ENCODE measurements at regions not wholly inside any gene's neighbourhood (a gene's known extent, or its start where the extent isn't known, plus 50 kb on each side); places are given as distances from the start of the nearest gene placed in this dataset.

DNA sequence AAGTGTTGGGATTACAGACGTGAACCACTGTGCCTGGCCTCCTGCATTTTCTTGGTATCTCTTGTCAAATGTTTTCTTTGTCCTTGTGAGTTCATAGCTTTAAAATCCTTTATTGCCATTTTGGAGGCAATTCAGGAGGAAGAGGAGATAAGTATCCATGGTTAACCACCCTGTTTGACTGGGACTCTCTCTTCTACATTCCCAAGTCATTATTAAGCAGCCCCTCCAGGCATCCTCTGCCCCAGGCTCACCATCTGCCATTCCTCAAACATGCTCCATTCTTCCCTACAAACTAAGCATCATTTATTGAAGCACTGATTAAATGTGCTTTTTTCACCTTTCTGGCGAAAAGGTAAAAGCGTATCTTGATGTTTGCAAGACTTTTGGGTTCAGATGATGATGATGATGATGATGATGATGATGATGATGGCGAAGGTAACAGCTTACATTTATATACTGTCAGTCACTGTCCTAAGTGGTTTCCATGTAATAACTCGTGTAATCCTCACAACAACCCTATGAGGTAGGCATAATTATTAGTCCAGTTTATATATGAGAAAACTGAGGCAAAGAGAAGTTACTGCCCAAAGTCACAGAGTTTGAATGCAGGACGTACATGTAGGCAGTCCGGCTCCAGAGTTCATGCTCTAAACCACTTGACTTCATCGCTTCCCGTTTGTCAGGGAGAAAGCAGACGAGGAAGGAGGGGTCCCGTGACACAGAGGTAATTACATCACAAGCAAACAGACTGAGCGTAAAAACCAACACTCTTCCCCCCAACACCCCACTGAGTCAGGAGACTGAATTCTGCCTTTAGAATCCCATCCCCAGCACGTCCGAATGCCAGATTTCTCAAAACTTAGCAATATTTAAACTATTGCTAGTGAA, 69.7 kb upstream of the ACKR3 start:
- no peak for FAIRE-seq

DNA sequence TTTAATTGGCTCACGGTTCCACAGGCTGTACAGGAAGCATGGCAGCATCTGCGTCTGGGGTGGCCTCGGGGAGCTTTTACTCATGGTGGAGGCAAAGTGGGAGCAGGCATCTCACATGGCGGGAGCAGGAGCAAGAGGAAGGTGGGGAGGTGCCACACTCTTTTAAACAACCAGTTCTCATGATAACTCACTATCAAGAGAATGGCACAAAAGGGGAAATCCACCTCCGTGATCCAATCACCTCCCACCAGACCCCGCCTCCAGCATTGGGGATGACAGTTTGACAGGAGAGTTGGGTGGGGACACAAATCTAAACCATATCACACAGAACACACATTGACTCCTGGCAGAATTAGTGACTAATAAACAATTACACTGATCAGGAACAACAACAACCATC, 68.6 kb upstream of the ACKR3 start:
- FAIRE-seq, result no peak

DNA sequence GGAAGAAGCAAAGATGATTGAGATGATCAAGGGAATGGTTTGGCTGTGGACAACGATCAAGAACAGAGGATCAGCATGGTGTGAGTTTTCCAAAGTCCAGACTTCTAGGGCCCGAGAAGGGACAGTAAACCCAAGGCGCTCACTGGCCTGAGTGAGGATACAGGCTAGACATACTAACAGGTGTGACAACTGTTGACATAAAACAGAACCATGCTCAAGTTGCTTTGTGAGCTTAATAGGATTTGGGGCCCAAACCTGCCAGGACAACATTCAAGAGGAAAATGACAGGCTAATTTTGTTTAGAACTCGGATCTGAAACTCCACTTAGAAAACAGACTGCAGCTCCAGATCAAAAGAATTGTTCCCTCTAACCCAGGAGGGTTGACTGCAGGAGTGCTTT, 68.1 kb upstream of the ACKR3 start:
- FAIRE-seq, result no peak

DNA sequence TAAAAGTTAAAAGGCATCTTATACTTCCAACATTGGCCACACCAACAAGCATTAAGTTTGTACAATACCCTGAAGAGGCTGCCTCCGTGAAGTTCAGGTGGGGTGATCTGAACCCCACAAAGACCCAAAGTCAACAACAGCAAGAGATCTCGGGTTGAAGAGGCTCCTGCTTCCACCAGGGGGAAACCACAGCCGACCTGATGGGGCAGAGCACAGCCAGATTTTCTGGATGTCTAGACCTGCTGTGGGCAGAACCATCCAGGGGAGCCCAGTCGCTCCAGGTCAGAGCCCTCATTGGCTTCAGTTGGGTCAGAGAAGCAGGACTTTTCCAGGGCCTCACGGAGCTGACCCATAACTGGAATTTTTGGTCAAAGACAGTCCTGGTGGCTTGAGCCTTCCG, 66.5 kb upstream of the ACKR3 start:
- no peak for FAIRE-seq

DNA sequence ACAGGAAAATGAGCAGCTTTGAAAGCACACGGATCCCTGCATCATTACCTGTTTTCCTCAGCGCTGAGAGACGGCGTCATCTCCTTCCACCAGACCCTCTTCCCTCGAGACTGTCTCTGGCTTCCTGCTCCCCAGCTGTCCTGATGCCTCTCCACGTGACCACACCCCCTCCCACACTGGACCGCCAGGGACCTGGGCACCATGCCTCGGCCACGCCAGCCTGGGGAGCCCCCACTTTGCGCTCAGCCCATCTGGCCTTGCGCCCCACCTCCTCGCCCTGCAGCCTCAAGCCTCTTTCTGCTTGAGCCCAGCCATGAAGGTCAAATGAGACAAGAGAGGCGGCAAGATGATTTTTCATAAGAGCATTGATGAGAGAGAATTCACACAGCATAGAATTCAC, 66.0 kb upstream of the ACKR3 start:
- no peak for FAIRE-seq

DNA sequence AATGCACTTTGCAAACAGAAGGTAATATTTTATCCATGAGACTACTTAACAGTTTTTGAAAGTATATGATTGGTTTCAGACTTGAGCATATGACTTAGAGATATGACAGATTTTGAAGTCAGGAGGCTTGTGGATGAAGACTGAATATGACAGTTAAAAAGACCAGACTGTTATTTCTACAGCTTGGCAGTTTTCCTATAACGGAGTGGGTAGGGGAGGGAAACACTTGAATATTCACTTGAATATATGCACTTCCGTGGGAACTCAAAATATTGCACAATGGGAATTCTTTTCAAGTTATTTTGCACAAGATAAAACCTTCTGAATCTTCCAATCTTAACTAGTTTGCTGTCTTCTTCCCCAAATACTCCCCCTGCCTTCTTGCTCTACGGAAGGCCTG, 64.6 kb upstream of the ACKR3 start:
- no peak for FAIRE-seq

DNA sequence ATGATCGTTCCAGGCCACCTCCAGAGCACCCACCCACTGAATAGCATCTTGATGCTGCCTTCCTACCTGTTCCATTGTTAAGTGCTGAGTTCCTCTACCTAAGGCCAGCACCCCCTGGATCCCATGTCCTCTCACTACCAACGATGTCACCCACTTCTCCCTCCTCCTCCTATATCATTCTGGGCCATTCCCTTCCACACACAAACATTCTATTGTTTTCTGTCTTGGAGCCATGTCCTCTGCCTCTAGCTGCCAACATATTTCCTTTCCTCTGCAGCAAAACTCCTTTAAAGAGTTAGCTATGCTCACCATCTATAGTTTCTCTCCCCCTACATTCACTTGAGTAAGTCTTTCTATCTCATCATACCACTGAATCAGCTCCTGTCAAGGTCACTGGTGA, 64.0 kb upstream of the ACKR3 start:
- FAIRE-seq, result no peak

DNA sequence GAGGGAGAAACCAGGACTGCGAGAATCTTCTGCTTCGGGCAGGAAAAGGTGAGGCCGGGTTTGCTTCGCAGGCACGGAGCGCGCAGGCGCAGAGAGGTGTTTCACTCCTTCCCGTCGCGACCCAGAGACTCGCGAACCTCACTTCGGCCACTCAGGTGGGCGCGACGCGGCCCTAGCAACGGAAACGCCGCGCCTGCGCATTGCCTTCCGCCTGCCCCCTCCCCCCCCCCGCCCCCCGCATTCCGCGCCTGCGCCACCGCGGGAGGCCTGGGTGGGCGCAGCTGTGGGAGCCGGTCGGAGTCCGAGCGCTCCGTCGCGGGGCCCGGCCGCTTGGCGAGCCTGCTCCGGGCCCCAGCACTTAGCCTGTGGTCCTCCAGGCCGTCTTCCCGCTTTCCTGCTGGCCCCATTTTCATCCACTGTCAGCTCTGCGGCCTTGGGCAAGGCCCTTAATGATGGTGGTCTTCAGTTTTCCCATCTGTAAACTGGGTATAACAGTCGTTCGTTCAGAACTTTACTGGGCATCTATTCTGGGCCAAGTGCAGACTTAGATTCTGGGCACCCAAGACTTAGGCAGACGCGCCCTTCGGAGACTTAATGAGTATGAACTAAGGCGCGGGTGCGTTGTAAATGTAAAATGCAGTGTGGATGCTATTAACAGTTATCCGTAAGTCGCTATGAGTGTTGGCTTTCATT, 62.1 kb upstream of the ACKR3 start:
- no peak for FAIRE-seq

DNA sequence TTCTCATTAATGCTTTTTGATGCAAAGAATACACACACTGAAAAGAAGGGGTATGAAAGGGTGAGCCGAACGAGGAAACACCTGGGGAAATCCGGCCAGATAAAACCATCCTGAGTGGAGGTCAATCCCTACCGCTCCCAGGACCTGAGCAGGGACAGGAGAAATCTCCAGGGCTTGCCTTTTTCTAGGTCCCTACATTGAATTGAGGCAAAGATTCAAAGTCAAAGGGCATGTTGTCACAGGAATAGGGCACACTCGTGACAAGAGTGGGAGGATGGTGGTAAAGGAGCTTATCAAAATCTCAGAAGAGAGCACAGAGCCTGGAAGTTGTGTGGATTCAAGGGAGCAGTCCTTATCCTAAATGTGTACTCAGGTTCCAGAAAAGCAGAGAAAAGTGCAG, 61.2 kb upstream of the ACKR3 start:
- FAIRE-seq, result no peak

DNA sequence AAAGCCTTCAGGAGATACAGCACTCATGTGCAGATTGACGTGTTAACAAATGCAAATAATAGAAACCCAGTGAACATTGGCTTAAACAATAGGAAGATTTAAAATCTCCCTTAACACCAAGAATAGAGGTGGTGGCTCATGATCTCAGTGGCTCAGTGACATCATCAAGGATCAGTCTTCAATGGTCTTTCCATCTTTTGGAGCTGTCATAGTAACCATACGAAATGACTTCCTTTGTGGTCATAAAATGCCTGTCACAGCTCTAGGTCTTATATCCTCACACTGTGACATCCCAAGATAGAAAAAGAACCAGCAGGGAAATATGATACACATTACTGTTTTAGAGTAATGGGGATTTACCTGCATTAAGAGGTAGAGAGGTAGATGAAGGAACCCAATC, 59.6 kb upstream of the ACKR3 start:
- FAIRE-seq, result no peak

DNA sequence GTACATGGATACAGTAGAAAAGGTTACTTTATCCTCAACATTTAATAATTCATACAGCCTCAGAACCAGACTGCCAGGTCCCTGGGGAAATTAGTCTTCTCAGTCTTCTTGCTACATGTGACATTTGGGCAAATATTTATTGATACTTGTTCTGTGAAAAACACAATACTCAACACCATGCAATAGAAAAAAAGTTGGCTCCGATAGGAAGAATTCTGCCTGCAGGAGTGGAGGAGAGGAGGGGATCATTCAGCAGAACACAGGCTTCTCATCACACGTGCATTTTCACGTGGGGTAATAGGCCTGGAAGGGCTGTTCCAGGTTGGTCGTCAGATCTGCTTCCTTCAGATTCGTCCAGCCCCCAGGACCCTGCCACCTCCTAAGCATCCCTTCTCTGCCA, 58.4 kb upstream of the ACKR3 start:
- FAIRE-seq, result no peak

DNA sequence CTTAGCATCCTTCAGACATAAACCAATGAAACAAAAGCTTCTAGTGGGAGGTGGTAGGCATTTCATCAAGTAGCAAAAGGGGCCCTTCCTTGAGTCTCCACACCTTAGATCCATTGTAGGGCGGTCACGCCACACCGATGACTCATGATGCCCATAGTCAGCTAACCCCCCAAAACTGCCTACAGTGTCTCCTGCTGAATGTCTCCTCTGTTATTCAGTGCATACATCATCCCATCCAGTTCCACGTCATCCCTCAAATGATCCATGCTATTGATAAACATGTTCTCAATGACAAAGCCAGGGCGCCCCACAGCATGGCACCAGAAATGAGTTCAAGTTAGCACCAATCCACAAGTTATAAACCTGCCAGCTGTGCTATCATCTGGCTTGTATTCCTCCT, 57.4 kb upstream of the ACKR3 start:
- FAIRE-seq, result no peak

DNA sequence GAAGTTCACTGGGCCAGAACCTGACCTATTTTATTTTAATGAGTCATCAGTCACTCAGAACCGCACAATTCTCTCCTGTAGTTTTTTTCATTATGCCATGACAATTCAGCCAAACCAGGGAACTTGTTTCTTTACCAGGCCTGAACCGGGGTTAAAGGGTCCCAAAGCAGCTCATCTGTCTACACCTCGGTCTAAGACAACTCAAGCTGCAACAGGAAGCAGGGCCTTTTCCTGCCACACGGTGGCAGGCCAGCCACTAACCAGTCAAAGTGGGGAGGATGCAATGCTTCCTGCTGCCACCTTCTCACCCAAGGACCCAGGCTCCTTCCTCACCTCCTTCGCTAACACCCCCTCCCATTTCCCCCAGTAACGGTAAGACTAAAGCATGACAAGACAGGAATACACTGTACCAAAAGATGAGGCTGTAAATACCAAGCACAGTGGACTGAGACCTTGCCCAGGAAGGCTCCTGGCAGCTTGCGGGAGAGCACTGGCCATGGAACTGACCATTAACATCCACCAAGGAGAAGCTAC, 56.7 kb upstream of the ACKR3 start:
- FAIRE-seq, result no peak

DNA sequence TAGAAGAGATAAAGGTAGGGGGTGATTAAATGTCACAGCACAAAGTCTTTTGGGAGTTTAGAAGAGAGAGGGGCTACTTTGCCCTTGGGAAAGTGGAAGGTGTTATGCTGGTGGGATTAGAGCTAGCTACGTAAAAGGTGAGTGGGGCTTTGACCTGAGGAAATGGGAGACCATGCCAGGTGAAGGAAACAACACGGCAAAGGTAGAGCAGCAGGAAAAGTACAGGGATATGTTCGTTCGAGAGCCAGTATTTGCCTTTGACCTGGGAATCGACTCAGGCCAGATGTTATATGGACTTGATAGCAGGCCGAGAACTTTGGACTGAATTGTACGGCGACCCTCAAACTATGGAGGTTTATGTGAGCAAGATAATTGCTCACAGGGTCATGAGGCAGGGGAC, 55.7 kb upstream of the ACKR3 start:
- FAIRE-seq, result no peak

DNA sequence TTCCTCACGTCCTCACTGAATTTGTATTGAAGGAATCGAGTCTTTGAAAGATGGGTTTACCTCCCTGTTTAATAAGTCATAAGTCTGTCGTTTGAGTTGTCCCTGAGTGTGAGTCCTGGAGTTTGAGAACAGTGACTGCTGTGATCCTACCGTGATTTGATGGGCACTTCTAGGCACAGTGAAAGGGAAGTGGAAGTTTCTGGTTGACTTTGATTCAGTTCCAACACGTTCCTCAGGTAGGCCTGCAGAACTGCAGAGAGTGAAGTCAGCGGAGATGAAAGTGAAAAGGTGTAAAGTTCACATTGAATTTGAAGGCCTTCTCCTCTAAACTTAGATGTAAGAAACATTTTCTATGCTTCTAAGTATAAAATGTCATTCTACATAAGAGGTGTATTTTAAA, 52.9 kb upstream of the ACKR3 start:
- FAIRE-seq, result no peak

DNA sequence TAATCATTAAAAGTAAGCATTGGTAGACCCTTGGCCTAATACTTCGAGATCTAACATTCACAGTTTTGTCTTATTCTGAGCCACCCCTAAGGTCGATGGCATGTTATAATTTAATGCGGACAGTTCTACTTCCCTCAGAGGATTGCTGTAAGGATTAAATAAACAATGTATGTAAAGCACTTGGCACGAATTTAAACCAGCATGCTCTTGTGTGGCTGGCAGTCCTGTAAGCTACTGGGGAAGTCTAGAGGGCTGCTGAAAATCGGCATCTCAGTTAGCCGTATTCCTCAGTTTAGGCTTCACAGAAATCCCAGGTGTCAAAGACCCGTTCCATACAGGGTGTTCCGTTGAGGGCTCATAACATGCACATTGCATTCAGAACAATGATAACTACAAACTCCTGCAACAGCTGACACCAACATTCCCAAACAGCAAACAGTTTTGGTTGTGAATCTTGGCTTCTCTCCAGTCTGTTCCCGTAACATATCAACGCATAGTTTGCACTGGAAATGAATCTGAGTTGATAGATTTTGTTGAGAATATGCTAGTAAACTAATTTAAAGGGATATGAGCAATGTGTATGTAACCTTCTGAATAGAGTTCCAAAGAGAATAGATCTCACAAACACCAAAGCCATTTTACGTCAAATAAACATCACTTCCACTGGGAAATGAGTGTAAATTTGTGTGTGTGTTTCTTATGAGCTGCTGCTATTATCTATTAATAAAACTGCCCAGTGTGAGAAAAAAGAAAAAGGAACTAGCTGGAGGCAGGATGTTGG, 52.2 kb upstream of the ACKR3 start:
- no peak for FAIRE-seq

All from G401.6 (cell line).